OCI-LY1 (cell line): ENCODE measurements at regions not wholly inside any gene's neighbourhood (a gene's known extent, or its start where the extent isn't known, plus 50 kb on each side); places are given as distances from the start of the nearest gene placed in this dataset.
"Not testable (repeated sequence)": the region's sequence is repeated elsewhere in the genome, so short reads cannot be mapped to it uniquely, and the experiment has no call there.

ENCODE experiments used
- CTCF ChIP-seq: fragments of 200-600 bp; sonication (generic), shearing (Covaris generic); IDR thresholded peaks from 2 replicates; pipeline ENCODE4 v1.5.1; 2017; ENCODE audit warnings: mild to moderate bottlenecking, antibody characterized with exemption, low read length, moderate library complexity, mixed read lengths
- EZH2 ChIP-seq: fragments of 200-600 bp; sonication (generic), shearing (Covaris generic); IDR thresholded peaks from 2 replicates; pipeline ENCODE4 v1.8.0; 2017; ENCODE audit warnings: borderline replicate concordance, mixed run types, mild to moderate bottlenecking, antibody characterized with exemption, low read length, moderate library complexity, mixed read lengths

DNA sequence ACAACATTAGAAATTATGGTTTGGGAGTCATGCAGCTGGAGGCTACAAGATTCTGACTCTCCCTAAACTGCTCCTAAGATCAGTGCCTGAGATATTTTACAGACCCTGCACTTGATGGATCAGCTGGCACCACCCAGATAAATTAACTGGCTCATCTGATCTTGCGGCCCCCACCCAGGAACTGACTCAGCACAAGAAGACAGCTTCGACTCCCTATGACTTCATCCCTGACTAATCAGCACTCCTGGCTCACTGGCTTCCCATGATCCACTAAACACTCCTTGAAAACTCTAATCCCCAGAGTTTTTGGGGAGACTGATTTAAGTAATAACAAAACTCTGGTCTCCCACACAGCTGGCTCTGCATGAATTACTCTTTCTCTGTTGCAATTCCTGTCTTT, 617.8 kb upstream of the AUTS2 start:
- TF ChIP-seq CTCF, EZH2: not testable (repeated sequence)
